Activated naive CD4-positive, alpha-beta T cell treated with Interleukin-2 at 50 U/mL for 16 hours (primary cell): ENCODE measurements at regions not wholly inside any gene's neighbourhood (a gene's known extent, or its start where the extent isn't known, plus 50 kb on each side); places are given as distances from the start of the nearest gene placed in this dataset.
"Not testable (repeated sequence)": the region's sequence is repeated elsewhere in the genome, so short reads cannot be mapped to it uniquely, and the experiment has no call there.

Experiments used
- DNase-seq: peaks from one replicate; pipeline ENCODE4 v3.0.0-alpha.2; 2020

- DNase-seq: no peak
Measured at GRCh38 chr1:229862017-229862774, 204.8 kb upstream of the GALNT2 start.

GRCh38 chr1:229863651-229864545, 203.1 kb upstream of the GALNT2 start:
- no peak for DNase-seq

- no peak for DNase-seq
Measured at GRCh38 chr1:229864686-229865230, 202.3 kb upstream of the GALNT2 start.

GRCh38 chr1:229865321-229865720, 201.7 kb upstream of the GALNT2 start:
- DNase-seq: not testable (repeated sequence)

GRCh38 chr1:229867726-229868125, 199.3 kb upstream of the GALNT2 start:
- DNase-seq: no peak

- no peak for DNase-seq
Measured at GRCh38 chr1:229869240-229869639, 197.8 kb upstream of the GALNT2 start.

GRCh38 chr1:229869687-229870086, 197.4 kb upstream of the GALNT2 start:
- DNase-seq: no peak

GRCh38 chr1:229870381-229870780, 196.7 kb upstream of the GALNT2 start:
- no peak for DNase-seq

GRCh38 chr1:229871078-229871676, 195.9 kb upstream of the GALNT2 start:
- no peak for DNase-seq

- no peak for DNase-seq
Measured at GRCh38 chr1:229874136-229874535, 192.9 kb upstream of the GALNT2 start.

- DNase-seq: no peak
Measured at GRCh38 chr1:229874609-229875008, 192.4 kb upstream of the GALNT2 start.

- no peak for DNase-seq
Measured at GRCh38 chr1:229875086-229875485, 192.0 kb upstream of the GALNT2 start.

GRCh38 chr1:229879746-229880145, 187.3 kb upstream of the GALNT2 start:
- DNase-seq: no peak

GRCh38 chr1:229880271-229881170, 186.5 kb upstream of the GALNT2 start:
- DNase-seq: no peak

GRCh38 chr1:229882621-229883020, 184.4 kb upstream of the GALNT2 start:
- no peak for DNase-seq

GRCh38 chr1:229883504-229884200, 183.4 kb upstream of the GALNT2 start:
- DNase-seq: no peak

- no peak for DNase-seq
Measured at GRCh38 chr1:229884765-229885164, 182.3 kb upstream of the GALNT2 start.

- DNase-seq: no peak
Measured at GRCh38 chr1:229885568-229886495, 181.2 kb upstream of the GALNT2 start.

- no peak for DNase-seq
Measured at GRCh38 chr1:229886636-229887035, 180.4 kb upstream of the GALNT2 start.

- no peak for DNase-seq
Measured at GRCh38 chr1:229887043-229887822, 179.8 kb upstream of the GALNT2 start.
